Eye (tissue), 1 donor: ENCODE measurements at regions not wholly inside any gene's neighbourhood (a gene's known extent, or its start where the extent isn't known, plus 50 kb on each side); places are given as distances from the start of the nearest gene placed in this dataset.
"Not testable (repeated sequence)": the region's sequence is repeated elsewhere in the genome, so short reads cannot be mapped to it uniquely, and the experiment has no call there.

Source experiments
- DNase-seq: peaks from one replicate; pipeline ENCODE4 v3.0.0-alpha.2; 2015

GRCh38 chr5:83404182-83404716, 67.3 kb upstream of the VCAN start:
- DNase-seq = peak; percentile 78

GRCh38 chr5:83405662-83406061, 65.9 kb upstream of the VCAN start:
- peak; percentile 5 for DNase-seq

- DNase-seq = no peak
These were observed 64.6 kb upstream of the VCAN start for GRCh38 chr5:83406906-83407305.

GRCh38 chr5:83407931-83408330, 63.6 kb upstream of the VCAN start:
- no peak for DNase-seq

GRCh38 chr5:83408719-83409118, 62.8 kb upstream of the VCAN start:
- DNase-seq = no peak

DNA sequence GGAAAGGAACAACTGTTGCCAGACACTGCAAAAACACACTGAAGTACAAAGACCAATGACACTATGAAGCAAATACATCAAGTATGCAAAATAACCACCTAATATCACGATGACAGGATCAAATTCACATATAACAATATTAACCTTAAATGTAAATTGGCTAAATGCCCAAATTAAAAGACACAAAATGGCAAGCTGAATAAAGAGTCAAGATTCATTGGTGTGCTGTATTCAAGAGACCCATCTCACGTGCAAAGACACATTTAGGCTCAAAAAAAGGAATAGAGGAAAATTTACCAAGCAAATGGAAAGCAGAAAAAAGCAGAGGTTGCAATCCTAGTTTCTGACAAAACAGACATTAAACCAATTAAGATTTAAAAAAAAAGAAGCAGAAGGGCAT, 61.8 kb upstream of the VCAN start:
- not testable (repeated sequence) for DNase-seq

DNA sequence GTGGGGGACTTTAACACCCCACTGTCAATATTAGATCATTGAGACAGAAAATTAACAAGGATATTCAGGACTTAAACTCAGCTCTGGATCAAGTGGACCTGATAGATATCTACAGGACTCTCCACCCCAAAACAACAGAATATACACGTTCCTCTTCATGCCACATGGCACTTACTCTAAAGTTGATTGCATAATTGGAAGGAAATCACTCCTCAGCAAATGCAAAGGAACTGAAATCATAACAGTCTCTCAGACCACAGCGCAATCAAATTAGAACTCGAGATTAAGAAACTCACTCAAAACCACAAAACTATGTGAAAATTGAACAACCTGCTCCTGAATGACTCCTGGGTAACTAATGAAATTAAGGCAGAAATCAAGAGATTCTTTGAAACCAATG, 61.2 kb upstream of the VCAN start:
- DNase-seq = not testable (repeated sequence)

DNA sequence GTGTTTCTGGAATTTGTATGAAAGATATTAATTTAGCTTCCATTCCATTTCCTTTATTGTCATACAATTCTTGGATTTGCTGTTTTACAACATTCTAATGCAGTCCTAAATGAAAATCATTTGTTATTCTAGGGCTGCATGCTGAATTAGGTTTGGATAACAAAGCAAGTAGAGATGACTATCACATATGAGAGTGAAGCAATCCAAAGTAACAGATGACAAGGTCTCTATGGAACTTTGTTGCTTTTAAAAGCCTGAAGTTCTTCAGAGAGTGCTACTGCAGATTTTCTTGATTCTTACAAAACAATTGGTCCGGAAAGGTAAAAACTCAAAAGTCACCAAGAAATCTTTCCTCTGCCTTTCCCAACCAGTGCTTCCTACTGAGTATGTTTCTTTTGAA, 56.9 kb upstream of the VCAN start:
- DNase-seq = no peak

GRCh38 chr5:83417884-83418283, 53.7 kb upstream of the VCAN start:
- no peak for DNase-seq

- no peak for DNase-seq
These were observed 52.9 kb upstream of the VCAN start for GRCh38 chr5:83418356-83419321.
